Heart left ventricle (tissue), 13 donors: ENCODE measurements at regions not wholly inside any gene's neighbourhood (a gene's known extent, or its start where the extent isn't known, plus 50 kb on each side); places are given as distances from the start of the nearest gene placed in this dataset.

Experiments used
- CTCF ChIP-seq, 12 donors: fragments of 200-600 bp; sonication (generic) in 4 of 12; IDR thresholded peaks; one replicate each; pipeline versions ENCODE4 v1.5.0 to v1.8.0; 2018 to 2022; ENCODE audit warnings: antibody characterized with exemption in 12 of 12, mild to moderate bottlenecking in 5 of 12
- POLR2A ChIP-seq, 2 donors: fragments of 450-650 bp; IDR thresholded peaks; one replicate each; pipeline ENCODE4 v1.6.1; 2017; ENCODE audit warnings: antibody characterized with exemption in 2 of 2, mild to moderate bottlenecking in 2 of 2, moderate library complexity in 2 of 2
- donor health status: ischemic (EF 13 %, LVEDD 7.1; RV severe dilation, severe dysfunction).
- donor health status: DM: no; HTN: yes; CAD: no.
- donor health status: DM: no; HTN: no; CAD: no.
- donor health status: ischemic (EF 25% LVEDD 6.9; RV normal size, moderate dysfunction).
- donor health status: ischemic (EF 25% LVEDD 5.7; RV mildly dilated, moderate dysfunction).
- donor health status: ischemic (EF 35%, LVEDD 5.7; RV mildly dilated, moderate dysfunction).
- donor health status: nonischemic (EF 11% LVEDD 7.7; RV severe dilation, severe dysfunction).
- donor health status: DM: yes; HTN: yes; CAD: no.
- donor health status: PGD.
- donor health status: ischemic (EF 29% LVEDD 5.4; RV normal size, mild dysfunction).
- donor health status: nonischemic (EF 23%, LVEDD 6.1; RV moderate dilation, normal function).

GRCh38 chrY:8381425-8381824 lies 955.8 kb upstream of the TSPY4 start:
- TF ChIP-seq CTCF (IDR thresholded peaks at IDR 0.05) (no peak), POLR2A (IDR thresholded peaks at IDR 0.05) (no peak)
